Left renal pelvis (tissue), 4 donors: ENCODE measurements at regions not wholly inside any gene's neighbourhood (a gene's known extent, or its start where the extent isn't known, plus 50 kb on each side); places are given as distances from the start of the nearest gene placed in this dataset.

Experiments
- DNase-seq, 4 donors: peaks; one replicate each; pipeline ENCODE4 v3.0.0-alpha.2; 2013; ENCODE audit warnings: low read depth in 4 of 4, low spot score in 3 of 4

GRCh38 chr5:68161156-68161555 lies 54.4 kb upstream of the PIK3R1 start:
- no peak for DNase-seq

- no peak for DNase-seq
Observed at GRCh38 chr5:68159224-68159951, 56.2 kb upstream of the PIK3R1 start.

- DNase-seq, result no peak
Observed at GRCh38 chr5:68155940-68156339, 59.6 kb upstream of the PIK3R1 start.

GRCh38 chr5:68154119-68154857 lies 61.3 kb upstream of the PIK3R1 start:
- no peak for DNase-seq

- no peak for DNase-seq
Observed at GRCh38 chr5:68151812-68152211, 63.7 kb upstream of the PIK3R1 start.

- no peak for DNase-seq
Observed at GRCh38 chr5:68149189-68149588, 66.4 kb upstream of the PIK3R1 start.

- DNase-seq, result no peak
Observed at GRCh38 chr5:68148096-68148495, 67.5 kb upstream of the PIK3R1 start.

- no peak for DNase-seq
Observed at GRCh38 chr5:68147659-68148058, 67.9 kb upstream of the PIK3R1 start.

GRCh38 chr5:68141494-68141893 lies 74.1 kb upstream of the PIK3R1 start:
- DNase-seq, result no peak

GRCh38 chr5:68140763-68141162 lies 74.8 kb upstream of the PIK3R1 start:
- no peak for DNase-seq

GRCh38 chr5:68139611-68140441 lies 75.7 kb upstream of the PIK3R1 start:
- no peak for DNase-seq

- DNase-seq, result no peak
Observed at GRCh38 chr5:68137511-68138140, 77.9 kb upstream of the PIK3R1 start.

GRCh38 chr5:68134669-68135313 lies 80.8 kb upstream of the PIK3R1 start:
- DNase-seq, result no peak

- DNase-seq, result no peak
Observed at GRCh38 chr5:68134033-68134668, 81.4 kb upstream of the PIK3R1 start.

GRCh38 chr5:68130253-68130652 lies 85.3 kb upstream of the PIK3R1 start:
- DNase-seq, result no peak

- DNase-seq, result no peak
Observed at GRCh38 chr5:68129364-68129763, 86.2 kb upstream of the PIK3R1 start.

- no peak for DNase-seq
Observed at GRCh38 chr5:68126886-68127285, 88.7 kb upstream of the PIK3R1 start.

- DNase-seq, result no peak
Observed at GRCh38 chr5:68122439-68123328, 92.9 kb upstream of the PIK3R1 start.

- no peak for DNase-seq
Observed at GRCh38 chr5:68116868-68117411, 98.6 kb upstream of the PIK3R1 start.
